ENCODE measurements at regions not wholly inside any gene's neighbourhood (a gene's known extent, or its start where the extent isn't known, plus 50 kb on each side); places are given as distances from the start of the nearest gene placed in this dataset.
"Not testable (repeated sequence)": the region's sequence is repeated elsewhere in the genome, so short reads cannot be mapped to it uniquely, and the experiment has no call there.

GRCh38 chr10:46645110-46645509, 66.2 kb downstream of the SYT15 start:
- DNase-seq (ENCODE audit: low spot score, unreplicated experiment); H3K9me3 Mint-ChIP-seq (ENCODE audit: low read depth); H3K4me3 Mint-ChIP-seq (ENCODE audit: low read depth); H3K36me3 Mint-ChIP-seq (ENCODE audit: insufficient read depth); H3K27me3 Mint-ChIP-seq; H3K4me1 Mint-ChIP-seq (ENCODE audit: low read depth); H3K27ac Mint-ChIP-seq: not testable (repeated sequence)

GRCh38 chr10:46646132-46646531, 67.2 kb downstream of the SYT15 start:
- not testable (repeated sequence) for H3K27ac Mint-ChIP-seq

GRCh38 chr10:46650967-46651366, 72.0 kb downstream of the SYT15 start:
- H3K27ac Mint-ChIP-seq; H3K27me3 Mint-ChIP-seq; H3K9me3 Mint-ChIP-seq (ENCODE audit: low read depth); DNase-seq (ENCODE audit: low spot score, unreplicated experiment); H3K36me3 Mint-ChIP-seq (ENCODE audit: insufficient read depth); H3K4me1 Mint-ChIP-seq (ENCODE audit: low read depth); H3K4me3 Mint-ChIP-seq (ENCODE audit: low read depth): not testable (repeated sequence)

More at GRCh38 chr10:46646132-46646531, 67.2 kb downstream of the SYT15 start:
- H3K36me3 Mint-ChIP-seq (ENCODE audit: insufficient read depth); H3K27me3 Mint-ChIP-seq; H3K9me3 Mint-ChIP-seq (ENCODE audit: low read depth); H3K4me3 Mint-ChIP-seq (ENCODE audit: low read depth); H3K4me1 Mint-ChIP-seq (ENCODE audit: low read depth); DNase-seq (ENCODE audit: low spot score, unreplicated experiment): not testable (repeated sequence)

- H3K4me1 Mint-ChIP-seq (ENCODE audit: low read depth); DNase-seq (ENCODE audit: low spot score, unreplicated experiment); H3K9me3 Mint-ChIP-seq (ENCODE audit: low read depth); H3K27me3 Mint-ChIP-seq; H3K36me3 Mint-ChIP-seq (ENCODE audit: insufficient read depth); H3K4me3 Mint-ChIP-seq (ENCODE audit: low read depth); H3K27ac Mint-ChIP-seq: not testable (repeated sequence)
These were observed 78.5 kb downstream of the SYT15 start for GRCh38 chr10:46657437-46657836.

- not testable (repeated sequence) for H3K4me1 Mint-ChIP-seq (ENCODE audit: low read depth); DNase-seq (ENCODE audit: low spot score, unreplicated experiment); H3K27ac Mint-ChIP-seq; H3K27me3 Mint-ChIP-seq; H3K4me3 Mint-ChIP-seq (ENCODE audit: low read depth); H3K9me3 Mint-ChIP-seq (ENCODE audit: low read depth); H3K36me3 Mint-ChIP-seq (ENCODE audit: insufficient read depth)
These were observed 81.3 kb downstream of the SYT15 start for GRCh38 chr10:46660027-46660834.

- not testable (repeated sequence) for H3K4me1 Mint-ChIP-seq (ENCODE audit: low read depth); H3K4me3 Mint-ChIP-seq (ENCODE audit: low read depth); H3K27me3 Mint-ChIP-seq; H3K9me3 Mint-ChIP-seq (ENCODE audit: low read depth); H3K27ac Mint-ChIP-seq; H3K36me3 Mint-ChIP-seq (ENCODE audit: insufficient read depth); DNase-seq (ENCODE audit: low spot score, unreplicated experiment)
These were observed 81.9 kb downstream of the SYT15 start for GRCh38 chr10:46660835-46661164.

GRCh38 chr10:46665536-46665935, 86.6 kb downstream of the SYT15 start:
- H3K9me3 Mint-ChIP-seq (ENCODE audit: low read depth); H3K4me3 Mint-ChIP-seq (ENCODE audit: low read depth); H3K4me1 Mint-ChIP-seq (ENCODE audit: low read depth); H3K36me3 Mint-ChIP-seq (ENCODE audit: insufficient read depth); H3K27ac Mint-ChIP-seq; DNase-seq (ENCODE audit: low spot score, unreplicated experiment); H3K27me3 Mint-ChIP-seq: not testable (repeated sequence)

GRCh38 chr10:46668357-46668997, 89.5 kb downstream of the SYT15 start:
- not testable (repeated sequence) for H3K4me1 Mint-ChIP-seq (ENCODE audit: low read depth); H3K36me3 Mint-ChIP-seq (ENCODE audit: insufficient read depth); H3K9me3 Mint-ChIP-seq (ENCODE audit: low read depth); H3K27ac Mint-ChIP-seq; DNase-seq (ENCODE audit: low spot score, unreplicated experiment); H3K4me3 Mint-ChIP-seq (ENCODE audit: low read depth); H3K27me3 Mint-ChIP-seq

GRCh38 chr10:46677836-46678435, 99.0 kb downstream of the SYT15 start:
- H3K4me1 Mint-ChIP-seq (ENCODE audit: low read depth); H3K27me3 Mint-ChIP-seq: not testable (repeated sequence)

GRCh38 chr10:46691397-46691796, 112.5 kb downstream of the SYT15 start:
- not testable (repeated sequence) for H3K27ac Mint-ChIP-seq; DNase-seq (ENCODE audit: low spot score, unreplicated experiment); H3K9me3 Mint-ChIP-seq (ENCODE audit: low read depth); H3K4me3 Mint-ChIP-seq (ENCODE audit: low read depth); H3K4me1 Mint-ChIP-seq (ENCODE audit: low read depth); H3K27me3 Mint-ChIP-seq; H3K36me3 Mint-ChIP-seq (ENCODE audit: insufficient read depth)

More at GRCh38 chr10:46677836-46678435, 99.0 kb downstream of the SYT15 start:
- not testable (repeated sequence) for DNase-seq (ENCODE audit: low spot score, unreplicated experiment); H3K36me3 Mint-ChIP-seq (ENCODE audit: insufficient read depth); H3K9me3 Mint-ChIP-seq (ENCODE audit: low read depth); H3K4me3 Mint-ChIP-seq (ENCODE audit: low read depth); H3K27ac Mint-ChIP-seq
